Adrenal gland (tissue), 9 donors: ENCODE measurements at regions not wholly inside any gene's neighbourhood (a gene's known extent, or its start where the extent isn't known, plus 50 kb on each side); places are given as distances from the start of the nearest gene placed in this dataset.

Experiments
- DNase-seq, 7 donors: peaks; one replicate each; pipeline ENCODE4 v3.0.0-alpha.2; 2019 to 2020
- H3K27ac ChIP-seq, 5 donors: fragments of 200-600 bp; sonication (generic) in 4 of 5; 1 replicate in 3 of 5; 2 replicates in 2 of 5; pipeline versions ENCODE4 v1.5.1 to v1.8.0; 2016 to 2020; ENCODE audit warnings: mild to moderate bottlenecking in 1 of 5
- H3K27me3 ChIP-seq: fragments of 200-600 bp; 2 replicates; pipeline ENCODE4 v1.8.0; 2021
- H3K36me3 ChIP-seq, 2 donors: fragments of 200-600 bp; replicated peaks in 1 of 2; 1 replicate in 1 of 2; 2 replicates in 1 of 2; pipeline versions ENCODE4 v1.5.1 to v1.8.0; 2018 to 2022
- H3K4me1 ChIP-seq, 2 donors: fragments of 200-600 bp; replicated peaks in 1 of 2; 1 replicate in 1 of 2; 2 replicates in 1 of 2; pipeline versions ENCODE4 v1.5.1 to v1.8.0; 2018 to 2021
- H3K4me3 ChIP-seq, 4 donors: fragments of 200-600 bp; sonication (generic) in 3 of 4; one replicate each; pipeline ENCODE4 v1.5.1; 2016 to 2018
- H3K9me3 ChIP-seq, 3 donors: fragments of 200-600 bp; sonication (generic) in 1 of 3; replicated peaks in 1 of 3; 1 replicate in 2 of 3; 2 replicates in 1 of 3; pipeline versions ENCODE4 v1.5.1 to v1.8.0; 2016 to 2021
- POLR2A ChIP-seq, 2 donors: fragments of 450-650 bp; IDR thresholded peaks; one replicate each; pipeline ENCODE4 v1.6.1; 2017; ENCODE audit warnings: antibody characterized with exemption in 2 of 2, mild to moderate bottlenecking in 2 of 2, moderate library complexity in 1 of 2
- WGBS, 4 donors: extraction: QIAGEN DNeasy Blood & Tissue Kit in 2 of 4; methylation state at CpG; one replicate each; pipeline versions ENCODE4 v1.1.5 to v1.1.7; 2013 to 2017; 5-methylcytosine and 5-hydroxymethylcytosine counted together
- intact Hi-C, 2 donors: fragments of 100-400 bp; cut with DNase I; formaldehyde crosslinking; loops; one replicate each; pipeline versions ENCODE4 v1.14.1 to v1.15.0; 2022 to 2023
- TF ChIP-seq, protein P1 (sequence below), 6 experiments: fragments of 450-650 bp in 4 of 6; fragments of 200-600 bp in 2 of 6; sonication (generic) in 1 of 6; IDR thresholded peaks; 1 replicate in 5 of 6; 2 replicates in 1 of 6; pipeline versions ENCODE4 v1.5.1 to v1.8.0; 2016 to 2021; ENCODE audit warnings: antibody characterized with exemption in 6 of 6, mild to moderate bottlenecking in 2 of 6, moderate library complexity in 1 of 6
- donor health status: healthy with polysubstance abuse.
- donor health status: Bipolar disorder and iron deficiency.
- donor health status: DM: yes; HTN: yes; CAD: no.
- donor health status: DM: no; HTN: no; CAD: no.
- donor health status: DM: no; HTN: no; CAD: no.

DNA sequence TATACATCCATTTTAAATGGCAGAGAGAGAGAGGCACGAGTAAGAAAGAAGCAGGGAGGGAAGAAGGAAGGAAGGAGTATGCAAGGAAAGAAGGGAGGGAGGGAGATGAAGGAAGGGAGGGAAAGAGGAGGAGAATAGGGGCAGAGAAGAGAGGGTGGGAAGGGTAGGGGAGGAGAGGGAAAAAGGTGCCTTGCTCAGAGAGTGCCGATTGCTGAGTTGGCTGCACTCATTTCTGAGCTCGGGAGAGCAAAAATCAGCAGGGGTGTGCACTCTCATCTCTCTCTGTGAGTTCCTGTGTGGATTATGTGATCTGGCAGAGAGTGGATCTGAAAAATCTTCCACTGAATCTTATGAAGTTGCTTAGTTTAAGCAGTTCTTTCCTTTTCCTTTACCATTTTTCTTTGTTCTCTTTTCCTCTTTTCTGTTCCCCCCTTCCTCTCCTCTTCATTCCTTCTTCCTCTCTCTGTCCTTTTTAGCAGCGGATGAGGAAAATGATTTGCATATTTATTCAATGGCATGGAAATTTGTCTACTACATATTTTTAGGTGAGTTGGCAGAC, 108.7 kb downstream of the PERP start:
- Histone ChIP-seq H3K4me1 (no peaks in the 10 kb centered on the region), H3K36me3 (no peaks in the 10 kb centered on the region), H3K27me3 (no peaks in the 10 kb centered on the region), H3K4me3 (no peak overlapping the region), H3K9me3 (no peaks in the 10 kb centered on the region), H3K27ac (no peak overlapping the region)
- 49 to 72% (median 63%) methylated on average over 4 of the region's 4 CpGs for WGBS, 4 donors
- no peak for DNase-seq
- intact Hi-C loops: no loop called here
- TF ChIP-seq, protein P1, sequence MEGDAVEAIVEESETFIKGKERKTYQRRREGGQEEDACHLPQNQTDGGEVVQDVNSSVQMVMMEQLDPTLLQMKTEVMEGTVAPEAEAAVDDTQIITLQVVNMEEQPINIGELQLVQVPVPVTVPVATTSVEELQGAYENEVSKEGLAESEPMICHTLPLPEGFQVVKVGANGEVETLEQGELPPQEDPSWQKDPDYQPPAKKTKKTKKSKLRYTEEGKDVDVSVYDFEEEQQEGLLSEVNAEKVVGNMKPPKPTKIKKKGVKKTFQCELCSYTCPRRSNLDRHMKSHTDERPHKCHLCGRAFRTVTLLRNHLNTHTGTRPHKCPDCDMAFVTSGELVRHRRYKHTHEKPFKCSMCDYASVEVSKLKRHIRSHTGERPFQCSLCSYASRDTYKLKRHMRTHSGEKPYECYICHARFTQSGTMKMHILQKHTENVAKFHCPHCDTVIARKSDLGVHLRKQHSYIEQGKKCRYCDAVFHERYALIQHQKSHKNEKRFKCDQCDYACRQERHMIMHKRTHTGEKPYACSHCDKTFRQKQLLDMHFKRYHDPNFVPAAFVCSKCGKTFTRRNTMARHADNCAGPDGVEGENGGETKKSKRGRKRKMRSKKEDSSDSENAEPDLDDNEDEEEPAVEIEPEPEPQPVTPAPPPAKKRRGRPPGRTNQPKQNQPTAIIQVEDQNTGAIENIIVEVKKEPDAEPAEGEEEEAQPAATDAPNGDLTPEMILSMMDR (IDR thresholded peaks at IDR 0.05): no peak
- TF ChIP-seq POLR2A (IDR thresholded peaks at IDR 0.05): no peak

DNA sequence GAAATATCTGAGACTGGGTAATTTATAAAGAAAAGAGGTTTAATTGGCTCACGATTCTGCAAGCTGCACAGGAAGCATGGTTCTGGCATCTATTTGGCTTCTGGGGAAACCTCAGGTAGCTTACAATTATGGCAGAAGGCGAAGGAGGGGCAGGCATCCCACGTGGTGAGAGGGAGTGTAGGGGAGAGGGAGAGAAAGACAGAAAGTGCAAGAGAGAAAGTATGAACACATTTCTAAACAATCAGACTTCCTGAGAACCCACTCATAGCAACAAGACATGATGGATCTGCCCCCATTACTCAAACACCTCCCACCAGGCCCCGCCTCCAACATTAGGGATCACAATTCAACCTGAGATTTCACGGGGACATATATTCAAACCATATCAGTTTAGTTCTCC, 107.4 kb downstream of the PERP start:
- Histone ChIP-seq H3K9me3 (no peaks in the 10 kb centered on the region), H3K27ac (no peak overlapping the region), H3K36me3 (no peaks in the 10 kb centered on the region), H3K27me3 (no peaks in the 10 kb centered on the region), H3K4me1 (no peaks in the 10 kb centered on the region), H3K4me3 (no peak overlapping the region)
- TF ChIP-seq, protein P1 (IDR thresholded peaks at IDR 0.05): no peak
- no peak for TF ChIP-seq POLR2A (IDR thresholded peaks at IDR 0.05)
- WGBS, 4 donors: 57 to 71% (median 61%) methylated on average over 5 of the region's 5 CpGs
- intact Hi-C loops: loop anchor here in 1 of 2 donors (5.0 kb wide), 1 partner anchor 107 kb away; the partner anchor contains the start of gene PERP
- no peak for DNase-seq

DNA sequence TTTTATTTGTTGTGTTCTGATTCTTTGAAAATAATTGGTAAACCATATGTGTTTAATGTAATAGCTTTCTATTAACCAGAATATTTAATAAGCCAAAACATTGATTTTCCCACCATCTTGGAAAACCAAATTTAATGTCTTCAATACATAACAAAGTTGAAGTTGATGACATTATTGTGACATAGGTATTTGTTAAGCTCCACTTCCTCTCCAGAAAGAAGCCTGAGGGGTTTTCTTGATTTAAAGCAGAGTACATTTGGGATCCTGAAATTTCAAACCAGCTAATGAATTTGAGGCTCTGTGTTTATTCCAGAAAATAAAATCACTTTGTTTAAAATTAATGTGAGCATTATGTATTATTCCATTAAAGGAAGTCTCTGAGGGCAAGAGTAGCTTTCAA, 106.3 kb downstream of the PERP start:
- intact Hi-C loops: loop anchor here (1.0 to 5.0 kb wide), 2 partner anchors 106 to 108 kb away; partner anchors contain the start of gene PERP (in 1 of the 2)
- Histone ChIP-seq H3K27me3 (no peaks in the 10 kb centered on the region), H3K9me3 (no peaks in the 10 kb centered on the region), H3K27ac (no peak overlapping the region), H3K4me3 (no peak overlapping the region), H3K4me1 (no peaks in the 10 kb centered on the region), H3K36me3 (no peaks in the 10 kb centered on the region)
- DNase-seq: no peak
- no peak for TF ChIP-seq POLR2A (IDR thresholded peaks at IDR 0.05)
- TF ChIP-seq, protein P1 (IDR thresholded peaks at IDR 0.05): no peak

DNA sequence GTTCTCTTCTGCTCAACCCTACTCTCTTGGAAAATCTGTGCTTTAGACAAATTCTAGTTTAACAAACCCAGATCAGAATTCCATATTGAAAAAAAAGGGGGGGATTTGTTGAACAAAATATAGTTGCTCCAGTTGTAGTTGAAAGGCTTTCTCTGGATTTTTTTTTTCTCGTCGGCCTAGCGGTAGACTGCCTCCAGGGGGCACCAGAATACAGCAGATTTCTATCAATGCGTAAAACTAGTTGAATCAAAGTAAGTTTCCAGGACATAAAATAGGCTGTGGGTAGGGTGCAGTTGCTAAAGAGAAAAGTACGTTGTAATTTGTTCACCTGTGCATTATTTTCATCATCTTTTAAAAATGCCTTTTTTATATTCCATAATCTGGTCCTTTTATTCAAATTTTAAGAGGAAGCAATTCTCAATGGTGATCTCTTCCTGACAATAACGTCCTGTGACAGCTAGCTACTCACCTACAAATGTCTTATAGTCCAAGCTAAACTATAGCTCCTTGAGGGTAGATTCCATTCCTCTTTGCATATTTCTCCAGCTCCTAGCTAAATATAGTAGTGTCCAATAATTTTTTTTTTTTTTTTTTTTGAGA, 105.4 kb downstream of the PERP start:
- Histone ChIP-seq H3K4me3 (no peak overlapping the region), H3K36me3 (no peaks in the 10 kb centered on the region), H3K27ac (no peak overlapping the region), H3K9me3 (no peaks in the 10 kb centered on the region), H3K4me1 (no peaks in the 10 kb centered on the region), H3K27me3 (no peaks in the 10 kb centered on the region)
- peak; percentile 31 to 83 (median 56) for DNase-seq
- WGBS, 4 donors: 6 to 10% (median 8%) methylated on average over 6 of the region's 6 CpGs
- intact Hi-C loops: loop anchor here (1.0 to 5.0 kb wide), 2 partner anchors 105 to 107 kb away; partner anchors contain the start of gene PERP (in 1 of the 2)
- TF ChIP-seq, protein P1 (IDR thresholded peaks at IDR 0.05): peak; percentile 64 to 85 (median 79)
- no peak for TF ChIP-seq POLR2A (IDR thresholded peaks at IDR 0.05)
